Activated CD4-positive, alpha-beta T cell treated with anti-CD3 and anti-CD28 coated beads, Interleukin-2, amount 50 U/mL, for 24 hours (primary cell): ENCODE measurements at regions not wholly inside any gene's neighbourhood (a gene's known extent, or its start where the extent isn't known, plus 50 kb on each side); places are given as distances from the start of the nearest gene placed in this dataset.
"Not testable (repeated sequence)": the region's sequence is repeated elsewhere in the genome, so short reads cannot be mapped to it uniquely, and the experiment has no call there.

Experiments
- DNase-seq, 2 donors: peaks; one replicate each; pipeline ENCODE4 v3.0.0-alpha.2; 2020; ENCODE audit warnings: low read depth in 1 of 2, low spot score in 1 of 2

GRCh38 chr12:87008785-87009384 lies 752.7 kb upstream of the MGAT4C start:
- DNase-seq = no peak

- DNase-seq = no peak
These were observed 744.9 kb upstream of the MGAT4C start for GRCh38 chr12:87001102-87001501.

- no peak for DNase-seq
These were observed 729.1 kb upstream of the MGAT4C start for GRCh38 chr12:86985298-86985697.

- not testable (repeated sequence) for DNase-seq
These were observed 714.4 kb upstream of the MGAT4C start for GRCh38 chr12:86970595-86970994.

- DNase-seq = no peak
These were observed 703.7 kb upstream of the MGAT4C start for GRCh38 chr12:86959766-86960458.

GRCh38 chr12:86950444-86950843 lies 694.3 kb upstream of the MGAT4C start:
- DNase-seq = no peak

GRCh38 chr12:86950043-86950442 lies 693.9 kb upstream of the MGAT4C start:
- no peak for DNase-seq

- no peak for DNase-seq
These were observed 692.7 kb upstream of the MGAT4C start for GRCh38 chr12:86948851-86949250.

- DNase-seq = no peak
These were observed 689.5 kb upstream of the MGAT4C start for GRCh38 chr12:86945685-86946196.

GRCh38 chr12:86944197-86944819 lies 688.1 kb upstream of the MGAT4C start:
- DNase-seq = not testable (repeated sequence)

GRCh38 chr12:86931714-86932113 lies 675.5 kb upstream of the MGAT4C start:
- no peak for DNase-seq

- no peak for DNase-seq
These were observed 673.8 kb upstream of the MGAT4C start for GRCh38 chr12:86929962-86930361.

- DNase-seq = no peak
These were observed 660.9 kb upstream of the MGAT4C start for GRCh38 chr12:86917121-86917520.

GRCh38 chr12:86914721-86915120 lies 658.5 kb upstream of the MGAT4C start:
- no peak for DNase-seq

- no peak for DNase-seq
These were observed 655.8 kb upstream of the MGAT4C start for GRCh38 chr12:86911973-86912372.

- DNase-seq = no peak
These were observed 647.0 kb upstream of the MGAT4C start for GRCh38 chr12:86903159-86903558.

- no peak for DNase-seq
These were observed 604.6 kb upstream of the MGAT4C start for GRCh38 chr12:86860776-86861175.

- DNase-seq = no peak
These were observed 596.3 kb upstream of the MGAT4C start for GRCh38 chr12:86852451-86852850.

GRCh38 chr12:86838711-86839110 lies 582.5 kb upstream of the MGAT4C start:
- DNase-seq = no peak

GRCh38 chr12:86838260-86838659 lies 582.1 kb upstream of the MGAT4C start:
- DNase-seq = no peak

GRCh38 chr12:86837246-86837645 lies 581.1 kb upstream of the MGAT4C start:
- no peak for DNase-seq

- no peak for DNase-seq
These were observed 578.0 kb upstream of the MGAT4C start for GRCh38 chr12:86834217-86834616.
